ENCODE measurements at regions not wholly inside any gene's neighbourhood (a gene's known extent, or its start where the extent isn't known, plus 50 kb on each side); places are given as distances from the start of the nearest gene placed in this dataset.

DNA sequence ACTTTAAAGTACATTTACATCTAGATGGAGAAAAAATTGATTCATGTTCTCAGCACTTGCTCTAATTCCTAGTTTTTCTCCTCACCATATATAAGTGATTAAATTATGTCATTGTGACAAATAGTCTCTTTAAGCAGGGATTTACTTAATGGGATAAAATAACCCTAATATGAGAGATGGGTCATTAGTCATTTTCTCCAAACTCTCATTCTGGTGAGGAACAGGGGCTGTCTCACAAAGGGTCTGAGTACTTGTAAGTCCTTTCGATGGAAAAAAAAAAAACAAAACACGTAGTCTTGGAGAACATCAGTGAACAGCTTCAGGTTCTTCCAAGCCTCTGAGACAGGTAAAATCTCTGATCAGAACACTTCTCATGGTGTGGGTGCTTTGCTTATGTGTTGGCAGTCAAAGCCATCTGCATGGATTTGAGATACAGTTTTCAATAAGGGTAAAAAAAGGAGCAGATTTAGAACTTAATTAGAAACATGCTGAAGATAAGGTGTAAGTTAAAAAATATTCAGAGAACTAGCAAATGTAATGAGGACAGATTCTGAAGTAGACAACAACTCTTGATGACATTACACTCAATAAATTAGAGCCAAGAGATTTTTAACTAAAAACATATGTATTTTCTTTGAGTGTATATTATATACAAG, 1668.9 kb upstream of the MIR17HG start:
- Mint-ChIP-seq H3K27me3 (no peaks in the 10 kb centered on the region), H3K9me3 (ENCODE audit: low read depth) (peaks cover 6% of the 10 kb centered on the region), H3K27ac (no peak overlapping the region), H3K36me3 (no peaks in the 10 kb centered on the region), H3K4me1 (no peaks in the 10 kb centered on the region), H3K4me3 (no peak overlapping the region)
- DNase-seq = no peak
- ATAC-seq = no peak
- CTCF ChIA-PET = no interaction called here

DNA sequence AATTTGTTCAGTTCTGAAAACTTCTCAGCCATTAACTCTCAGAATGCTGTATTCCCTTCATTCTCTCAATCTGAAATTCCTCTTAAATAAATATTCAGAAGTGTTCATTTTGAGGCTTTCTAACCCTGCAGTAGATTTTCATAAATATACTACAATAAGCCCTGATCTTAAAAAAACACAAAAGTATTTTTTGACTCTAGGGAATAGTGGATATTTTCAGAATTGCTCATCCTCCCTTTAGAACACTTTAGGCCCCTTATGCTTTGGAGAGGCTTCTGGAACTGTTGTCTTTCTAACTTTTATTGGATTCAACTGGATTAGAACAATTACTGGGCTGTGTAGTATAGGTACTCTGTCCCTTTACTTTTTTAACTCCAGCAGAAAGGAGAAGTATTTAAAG, 1662.6 kb upstream of the MIR17HG start:
- Mint-ChIP-seq H3K36me3 (no peaks in the 10 kb centered on the region), H3K27ac (no peak overlapping the region), H3K4me3 (no peak overlapping the region), H3K9me3 (ENCODE audit: low read depth) (peaks cover 5% of the 10 kb centered on the region), H3K27me3 (no peaks in the 10 kb centered on the region), H3K4me1 (no peaks in the 10 kb centered on the region)
- CTCF ChIA-PET = no interaction called here
- no peak for DNase-seq
- no peak for ATAC-seq

DNA sequence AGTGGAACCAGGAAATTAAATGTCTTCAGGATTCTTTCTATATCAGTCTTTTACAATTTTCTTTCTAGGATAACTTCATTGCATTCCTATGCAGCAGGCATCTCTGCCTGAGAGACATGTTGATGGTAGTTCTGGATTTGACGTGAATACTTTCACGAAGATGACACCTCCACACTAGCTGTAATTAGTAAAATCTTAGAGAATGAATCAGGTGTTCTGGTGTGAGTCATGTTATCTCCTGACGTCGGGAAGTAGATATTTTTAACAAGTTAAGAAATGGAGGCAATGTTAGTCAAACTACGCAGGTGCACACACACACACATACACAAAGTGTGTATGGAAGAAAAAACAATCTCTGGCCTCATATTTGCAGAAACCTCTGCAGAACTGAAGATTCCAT, 1661.3 kb upstream of the MIR17HG start:
- Mint-ChIP-seq H3K36me3 (no peaks in the 10 kb centered on the region), H3K4me3 (no peak overlapping the region), H3K9me3 (ENCODE audit: low read depth) (peaks cover 9% of the 10 kb centered on the region), H3K4me1 (no peaks in the 10 kb centered on the region), H3K27me3 (no peaks in the 10 kb centered on the region), H3K27ac (no peak overlapping the region)
- no peak for ATAC-seq
- DNase-seq = no peak
- CTCF ChIA-PET = no interaction called here

DNA sequence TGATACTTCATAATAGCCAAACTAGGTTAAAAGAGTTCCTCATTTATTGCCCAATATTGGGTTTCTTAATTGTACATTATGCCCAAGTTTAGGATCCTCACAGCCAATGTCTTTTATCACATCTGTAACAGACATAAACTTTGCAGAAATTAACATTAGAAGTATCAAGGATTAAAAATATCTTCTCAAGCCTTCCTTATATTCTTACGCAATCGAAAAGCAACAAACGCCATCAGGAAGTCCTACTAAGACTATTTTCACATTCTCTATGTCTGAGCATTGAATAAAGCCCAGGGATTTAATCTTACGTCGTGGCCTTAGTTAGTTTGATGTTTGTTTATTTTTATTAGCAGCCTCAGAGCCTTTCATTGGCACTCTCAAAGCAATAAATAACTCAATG, 1660.4 kb upstream of the MIR17HG start:
- CTCF ChIA-PET = no interaction called here
- Mint-ChIP-seq H3K27me3 (no peaks in the 10 kb centered on the region), H3K9me3 (ENCODE audit: low read depth) (peaks cover 9% of the 10 kb centered on the region), H3K27ac (no peak overlapping the region), H3K36me3 (no peaks in the 10 kb centered on the region), H3K4me3 (no peak overlapping the region), H3K4me1 (no peaks in the 10 kb centered on the region)
- no peak for DNase-seq
- no peak for ATAC-seq

DNA sequence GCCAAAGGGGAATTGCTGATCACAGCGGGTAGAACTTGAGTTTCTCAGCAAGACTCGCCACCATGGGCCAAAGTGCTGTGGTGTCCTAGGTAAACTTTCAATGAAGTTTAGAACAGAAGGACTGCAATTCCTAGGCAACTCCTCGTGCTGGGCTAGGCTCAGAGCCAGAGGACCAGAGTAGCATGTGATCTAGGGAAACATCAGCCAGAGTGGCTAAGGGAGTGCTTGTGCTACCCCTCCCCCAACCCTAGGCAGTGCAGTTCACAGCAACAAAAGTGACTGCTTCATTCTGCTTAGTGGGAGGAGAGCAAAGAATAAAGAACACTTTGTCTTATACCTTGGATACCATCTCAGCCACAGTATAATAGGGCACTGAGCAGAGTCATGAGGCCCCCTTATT, 1658.6 kb upstream of the MIR17HG start:
- Mint-ChIP-seq H3K36me3 (no peaks in the 10 kb centered on the region), H3K9me3 (ENCODE audit: low read depth) (peaks cover 6% of the 10 kb centered on the region), H3K4me1 (no peaks in the 10 kb centered on the region), H3K27me3 (no peaks in the 10 kb centered on the region), H3K27ac (no peak overlapping the region), H3K4me3 (no peak overlapping the region)
- CTCF ChIA-PET = no interaction called here
- no peak for ATAC-seq
- DNase-seq = no peak

DNA sequence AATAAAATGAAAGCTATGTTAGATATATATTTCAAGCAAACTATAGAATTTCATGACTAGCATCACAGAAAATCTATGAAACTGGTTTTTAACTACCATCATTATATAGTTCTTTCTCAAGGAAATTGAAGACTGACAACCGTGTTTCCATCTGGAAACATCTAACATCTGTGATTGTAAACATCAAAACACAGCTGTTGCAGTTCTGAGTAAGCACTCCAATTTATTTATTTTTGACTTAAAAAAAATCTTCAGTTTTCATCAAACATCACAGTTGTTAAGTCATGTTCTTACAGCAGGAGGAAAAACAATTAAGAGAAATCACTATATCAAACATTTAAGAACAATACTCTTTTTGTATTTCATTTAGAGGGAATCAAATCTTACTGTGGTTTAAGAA, 1653.0 kb upstream of the MIR17HG start:
- no peaks in the 10 kb centered on the region for H3K4me1 Mint-ChIP-seq
- H3K9me3 Mint-ChIP-seq (ENCODE audit: low read depth) = peaks cover 8% of the 10 kb centered on the region
- CTCF ChIA-PET = no interaction called here
- no peaks in the 10 kb centered on the region for H3K36me3 Mint-ChIP-seq
- DNase-seq = no peak
- no peaks in the 10 kb centered on the region for H3K27me3 Mint-ChIP-seq
- ATAC-seq = no peak
- no peak overlapping the region for H3K27ac Mint-ChIP-seq
- no peak overlapping the region for H3K4me3 Mint-ChIP-seq

DNA sequence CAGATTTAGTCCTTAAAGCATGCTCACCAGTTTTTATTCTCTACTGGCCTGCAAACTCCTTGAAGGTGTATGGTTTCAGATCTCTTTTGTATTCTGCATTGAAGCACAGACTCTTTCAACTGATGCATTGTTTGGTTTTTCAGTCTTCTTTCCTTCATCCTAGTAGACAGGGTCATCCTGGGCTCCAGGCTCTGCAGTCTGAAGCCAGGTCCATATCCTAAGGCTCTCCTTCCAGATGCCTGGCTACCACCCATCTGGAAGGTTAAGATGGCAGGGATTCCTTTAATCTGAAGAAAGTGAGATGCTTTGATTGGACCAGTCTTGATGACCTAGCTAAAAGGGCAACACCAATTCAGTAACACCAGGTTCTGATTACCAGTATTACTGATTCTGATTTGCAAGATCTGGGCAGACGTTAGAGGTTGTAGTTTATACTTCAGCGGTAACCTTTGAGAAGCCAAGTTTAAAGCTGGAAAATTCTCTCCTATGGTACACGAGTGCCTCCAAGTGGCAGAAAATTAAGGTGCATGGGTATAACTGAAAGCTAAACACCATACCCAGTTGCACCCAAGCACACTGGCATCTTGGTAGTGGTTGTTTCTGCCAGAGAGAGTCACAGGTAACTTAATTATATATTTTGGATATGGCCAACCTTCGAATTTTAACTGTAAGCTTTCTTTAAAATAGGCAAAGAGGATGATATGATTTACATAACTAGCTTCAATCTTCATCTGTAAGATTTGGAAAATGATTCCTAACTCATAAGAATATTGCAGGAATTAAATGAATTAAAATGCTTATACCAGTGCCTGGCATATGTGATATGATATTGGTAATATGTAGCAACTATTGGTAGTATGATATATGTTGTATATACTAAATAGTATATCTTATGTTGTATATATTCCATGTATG, 1651.9 kb upstream of the MIR17HG start:
- Mint-ChIP-seq H3K36me3 (no peaks in the 10 kb centered on the region), H3K4me1 (no peaks in the 10 kb centered on the region), H3K27ac (no peak overlapping the region), H3K9me3 (ENCODE audit: low read depth) (peaks cover 10% of the 10 kb centered on the region), H3K4me3 (no peak overlapping the region), H3K27me3 (no peaks in the 10 kb centered on the region)
- DNase-seq (no peak), ATAC-seq (no peak)
- CTCF ChIA-PET = no interaction called here

DNA sequence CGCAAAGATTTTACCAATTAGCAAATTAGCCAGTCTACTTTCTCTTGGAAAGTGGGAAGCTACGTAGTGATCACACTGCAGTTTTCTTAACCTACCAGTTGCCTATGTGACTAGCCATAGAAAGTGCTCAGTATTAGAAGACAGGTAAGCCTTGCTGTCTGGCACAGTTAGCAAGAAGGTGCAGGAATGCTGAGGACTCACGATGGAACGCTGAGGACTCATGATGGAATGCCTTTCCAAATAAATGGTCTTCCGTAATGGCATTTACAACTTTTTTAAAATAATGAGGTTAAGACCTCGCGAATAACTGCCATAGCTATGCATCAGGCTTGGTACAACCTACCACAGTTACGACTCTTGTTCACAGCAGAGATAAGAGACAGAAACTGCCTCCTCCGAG, 1645.6 kb upstream of the MIR17HG start:
- Mint-ChIP-seq H3K36me3 (no peaks in the 10 kb centered on the region), H3K4me3 (no peak overlapping the region), H3K9me3 (ENCODE audit: low read depth) (peaks cover 10% of the 10 kb centered on the region), H3K27ac (no peak overlapping the region), H3K27me3 (no peaks in the 10 kb centered on the region), H3K4me1 (no peaks in the 10 kb centered on the region)
- ATAC-seq = no peak
- CTCF ChIA-PET = no interaction called here
- no peak for DNase-seq

DNA sequence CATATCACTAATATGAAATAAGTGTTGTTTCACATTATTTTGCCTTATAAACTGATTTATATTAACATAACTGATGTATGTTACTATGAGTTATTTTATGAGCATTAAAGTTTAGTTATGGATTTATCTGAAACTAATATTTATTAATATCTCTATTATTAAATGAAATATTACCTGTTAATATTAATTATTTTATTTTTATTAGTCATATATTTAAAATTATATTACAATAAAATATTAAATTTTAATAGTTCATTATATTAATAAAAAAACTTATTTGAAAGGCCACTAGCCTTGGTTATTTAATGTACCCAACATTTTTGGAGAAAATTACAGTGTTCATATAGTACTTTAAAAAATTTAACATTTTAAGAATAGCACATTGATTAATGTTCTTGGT, 1643.4 kb upstream of the MIR17HG start:
- Mint-ChIP-seq H3K9me3 (ENCODE audit: low read depth) (peaks cover 10% of the 10 kb centered on the region), H3K36me3 (no peaks in the 10 kb centered on the region), H3K27me3 (no peaks in the 10 kb centered on the region), H3K4me3 (no peak overlapping the region), H3K27ac (no peak overlapping the region), H3K4me1 (no peaks in the 10 kb centered on the region)
- ATAC-seq = no peak
- no peak for DNase-seq
- CTCF ChIA-PET = no interaction called here

DNA sequence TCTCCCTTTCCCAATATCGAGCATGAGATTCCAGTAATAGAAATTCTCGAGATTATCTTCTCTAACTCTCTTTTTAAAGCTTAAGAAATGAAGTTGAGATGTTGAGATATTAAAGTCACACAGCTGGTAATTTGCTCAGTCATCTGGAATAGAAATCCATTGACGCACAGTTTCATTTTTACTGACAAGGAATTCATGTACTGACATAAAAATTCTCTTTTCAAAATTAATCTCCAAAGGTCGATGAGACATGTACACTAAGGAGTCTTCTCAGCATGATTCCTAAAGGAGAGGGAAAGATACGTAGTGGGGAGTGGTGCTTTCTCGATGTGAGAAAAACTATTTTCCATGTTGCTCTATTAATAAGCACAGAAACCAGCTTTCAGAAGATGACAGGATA, 1639.5 kb upstream of the MIR17HG start:
- H3K4me3 Mint-ChIP-seq = no peak overlapping the region
- CTCF ChIA-PET = no interaction called here
- DNase-seq (no peak), ATAC-seq (no peak)
- no peaks in the 10 kb centered on the region for H3K36me3 Mint-ChIP-seq
- H3K27me3 Mint-ChIP-seq = no peaks in the 10 kb centered on the region
- no peaks in the 10 kb centered on the region for H3K4me1 Mint-ChIP-seq
- no peak overlapping the region for H3K27ac Mint-ChIP-seq
- H3K9me3 Mint-ChIP-seq (ENCODE audit: low read depth) = peaks cover 10% of the 10 kb centered on the region

DNA sequence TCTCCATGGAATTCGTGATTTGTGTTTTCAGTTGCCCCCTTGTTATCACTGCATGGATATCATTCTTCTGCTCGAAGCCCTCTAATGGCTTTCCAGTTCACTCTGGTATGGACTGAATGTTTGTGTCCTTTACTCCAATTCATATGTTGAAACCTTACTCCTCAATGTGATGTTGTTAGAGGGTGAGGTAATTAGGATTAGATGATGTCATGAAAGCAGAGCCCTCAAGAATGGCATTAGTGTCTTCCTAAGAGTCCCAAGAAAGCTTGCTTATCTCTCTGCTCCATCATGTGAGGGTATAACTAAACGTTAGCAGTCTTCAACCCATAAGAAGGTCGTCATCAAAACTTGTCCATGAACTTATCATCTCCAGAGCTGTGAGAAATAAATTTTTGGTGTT, 1626.3 kb upstream of the MIR17HG start:
- DNase-seq (no peak), ATAC-seq (no peak)
- Mint-ChIP-seq H3K4me1 (no peaks in the 10 kb centered on the region), H3K27ac (no peak overlapping the region), H3K27me3 (no peaks in the 10 kb centered on the region), H3K36me3 (no peaks in the 10 kb centered on the region), H3K4me3 (no peak overlapping the region), H3K9me3 (ENCODE audit: low read depth) (peaks cover 16% of the 10 kb centered on the region)
- CTCF ChIA-PET = no interaction called here

DNA sequence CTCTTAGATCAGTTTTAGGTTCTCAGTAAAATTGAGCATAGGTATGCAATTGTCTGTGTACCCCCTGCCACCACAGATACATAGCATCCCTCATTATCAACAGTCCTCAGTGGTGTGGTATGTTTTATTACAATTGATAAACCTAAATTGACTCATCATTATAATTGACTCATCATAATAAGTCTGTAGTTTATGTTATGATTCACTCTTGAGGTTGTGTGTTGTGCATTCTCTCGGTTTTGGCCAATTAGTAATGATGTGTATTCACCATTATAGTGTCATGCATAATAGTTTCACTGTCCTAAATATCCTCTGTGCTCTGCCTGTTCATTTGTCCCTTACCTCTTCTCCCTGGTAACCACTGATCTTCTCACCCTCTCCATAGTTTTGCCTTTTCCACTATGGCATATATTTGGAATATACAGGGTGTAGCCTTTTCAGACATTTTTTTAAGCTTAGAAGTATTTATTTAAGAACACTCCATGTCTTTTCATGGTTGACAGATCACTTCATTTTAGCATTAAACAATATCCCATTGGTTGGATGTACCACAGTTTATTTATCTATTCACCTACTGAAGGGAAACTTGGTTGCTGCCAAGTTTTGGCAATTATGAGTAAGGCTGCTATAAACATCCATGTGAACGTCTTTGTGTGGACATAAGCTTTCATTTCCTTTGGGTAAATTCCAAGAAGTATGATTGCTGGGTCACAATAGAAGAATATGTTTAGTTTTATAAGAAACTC, 1620.6 kb upstream of the MIR17HG start:
- peaks cover 4% of the 10 kb centered on the region for H3K9me3 Mint-ChIP-seq (ENCODE audit: low read depth)
- H3K27ac Mint-ChIP-seq = no peak overlapping the region
- H3K36me3 Mint-ChIP-seq = no peaks in the 10 kb centered on the region
- ATAC-seq = no peak
- no peak overlapping the region for H3K4me3 Mint-ChIP-seq
- DNase-seq = no peak
- CTCF ChIA-PET = no interaction called here
- H3K27me3 Mint-ChIP-seq = no peaks in the 10 kb centered on the region
- H3K4me1 Mint-ChIP-seq = no peaks in the 10 kb centered on the region

DNA sequence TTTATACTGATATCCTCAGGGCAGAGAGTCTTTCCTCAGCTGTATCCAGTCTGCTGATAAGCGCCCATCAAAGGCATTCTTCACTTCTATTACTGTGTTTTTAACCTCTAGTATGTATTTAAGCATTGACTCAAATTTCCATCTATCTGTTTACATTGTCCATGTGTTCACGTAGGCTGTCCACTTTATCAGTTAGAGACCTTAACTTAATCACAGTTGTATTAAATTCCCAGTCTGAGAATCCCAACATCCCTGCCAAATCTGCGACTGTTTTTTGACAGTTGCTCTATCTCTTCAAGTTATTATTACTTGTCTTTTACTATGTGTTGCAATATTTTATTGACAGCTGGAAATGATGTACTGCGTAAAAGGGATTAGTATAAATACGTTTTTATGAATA, 1613.7 kb upstream of the MIR17HG start:
- no peaks in the 10 kb centered on the region for H3K27me3 Mint-ChIP-seq
- H3K4me1 Mint-ChIP-seq = no peaks in the 10 kb centered on the region
- ATAC-seq = no peak
- no peak overlapping the region for H3K27ac Mint-ChIP-seq
- H3K4me3 Mint-ChIP-seq = no peak overlapping the region
- DNase-seq = no peak
- H3K36me3 Mint-ChIP-seq = no peaks in the 10 kb centered on the region
- CTCF ChIA-PET = no interaction called here
- H3K9me3 Mint-ChIP-seq (ENCODE audit: low read depth) = peaks cover 7% of the 10 kb centered on the region

DNA sequence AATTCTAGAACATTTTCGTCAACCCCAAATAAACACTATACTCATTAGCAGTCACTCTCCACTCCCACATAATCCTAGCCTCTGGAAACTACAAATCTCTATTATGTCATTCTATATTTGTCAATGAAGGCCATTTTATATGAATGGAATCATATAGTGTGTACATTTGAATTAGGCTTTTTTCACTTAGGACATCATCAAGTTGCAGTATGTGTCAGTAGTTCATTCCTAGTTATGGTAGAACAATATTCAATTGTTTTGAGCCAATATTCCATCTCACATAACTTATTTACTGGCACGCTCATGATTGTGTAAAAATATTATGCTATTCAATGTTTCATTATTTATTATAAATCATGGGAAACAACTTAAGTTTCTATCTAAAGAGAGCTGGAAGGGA, 1610.4 kb upstream of the MIR17HG start:
- H3K27me3 Mint-ChIP-seq = no peaks in the 10 kb centered on the region
- H3K27ac Mint-ChIP-seq = no peak overlapping the region
- no peak overlapping the region for H3K4me3 Mint-ChIP-seq
- ATAC-seq (no peak), DNase-seq (no peak)
- H3K4me1 Mint-ChIP-seq = no peaks in the 10 kb centered on the region
- H3K36me3 Mint-ChIP-seq = no peaks in the 10 kb centered on the region
- CTCF ChIA-PET = no interaction called here
- H3K9me3 Mint-ChIP-seq (ENCODE audit: low read depth) = peaks cover 9% of the 10 kb centered on the region

Measured in activated CD8-positive, alpha-beta memory T cell treated with anti-CD3 and anti-CD28 coated beads, Interleukin-2, amount 10 ng/mL, durations not matched to agents 7 days and 5 days (primary cell).